ENCODE measurements at regions not wholly inside any gene's neighbourhood (a gene's known extent, or its start where the extent isn't known, plus 50 kb on each side); places are given as distances from the start of the nearest gene placed in this dataset.

GRCh38 chr3:176799675-176800074 lies 397.6 kb downstream of the TBL1XR1 start:
- TF ChIP-seq CTCF (IDR thresholded peaks at IDR 0.05; ENCODE audit: borderline replicate concordance, extremely low read depth, low read length, poor library complexity, severe bottlenecking) (no peak), EZH2 (IDR thresholded peaks at IDR 0.05; ENCODE audit: borderline replicate concordance, low read depth, low read length, severe bottlenecking) (no peak)
